Suprapubic skin (tissue), 4 donors: ENCODE measurements at regions not wholly inside any gene's neighbourhood (a gene's known extent, or its start where the extent isn't known, plus 50 kb on each side); places are given as distances from the start of the nearest gene placed in this dataset.

ENCODE experiments used
- POLR2A ChIP-seq, 2 donors: fragments of 450-650 bp; IDR thresholded peaks; one replicate each; pipeline ENCODE4 v1.6.1; 2017; ENCODE audit warnings: antibody characterized with exemption in 2 of 2, mild to moderate bottlenecking in 2 of 2, moderate library complexity in 2 of 2
- POLR2AphosphoS5 ChIP-seq, 3 donors: sonication (generic); formaldehyde crosslinking; IDR thresholded peaks; one replicate each; pipeline ENCODE4 v1.6.1; 2017; ENCODE audit warnings: antibody characterized with exemption in 3 of 3
- TF ChIP-seq, protein P1 (sequence below), 2 donors: fragments of 200-600 bp in 1 of 2; fragments of 450-650 bp in 1 of 2; sonication (generic) in 1 of 2; IDR thresholded peaks; one replicate each; pipeline ENCODE4 v1.5.1; 2016 to 2019; ENCODE audit warnings: antibody characterized with exemption in 2 of 2, mild to moderate bottlenecking in 1 of 2, moderate library complexity in 1 of 2

DNA sequence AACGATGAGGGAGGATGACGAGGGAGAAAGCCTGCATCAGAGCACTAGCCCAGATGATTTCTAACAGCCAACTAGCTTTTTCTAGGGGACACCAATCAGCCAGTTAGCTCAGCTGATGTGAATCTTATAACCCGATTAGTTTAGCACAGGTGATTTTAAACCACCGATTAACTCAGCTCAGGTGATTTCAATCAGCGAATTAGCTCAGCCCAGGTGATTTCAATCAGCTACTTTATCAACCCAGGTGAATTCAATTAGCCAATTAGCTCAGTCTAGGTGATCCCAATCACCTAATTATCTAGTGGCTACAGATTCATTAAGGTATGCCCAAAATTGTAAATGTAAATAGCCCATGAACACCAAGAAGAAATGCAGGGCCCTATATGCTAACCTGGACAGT is 146.9 kb downstream of the ZNF486 start:
- TF ChIP-seq, protein P1, sequence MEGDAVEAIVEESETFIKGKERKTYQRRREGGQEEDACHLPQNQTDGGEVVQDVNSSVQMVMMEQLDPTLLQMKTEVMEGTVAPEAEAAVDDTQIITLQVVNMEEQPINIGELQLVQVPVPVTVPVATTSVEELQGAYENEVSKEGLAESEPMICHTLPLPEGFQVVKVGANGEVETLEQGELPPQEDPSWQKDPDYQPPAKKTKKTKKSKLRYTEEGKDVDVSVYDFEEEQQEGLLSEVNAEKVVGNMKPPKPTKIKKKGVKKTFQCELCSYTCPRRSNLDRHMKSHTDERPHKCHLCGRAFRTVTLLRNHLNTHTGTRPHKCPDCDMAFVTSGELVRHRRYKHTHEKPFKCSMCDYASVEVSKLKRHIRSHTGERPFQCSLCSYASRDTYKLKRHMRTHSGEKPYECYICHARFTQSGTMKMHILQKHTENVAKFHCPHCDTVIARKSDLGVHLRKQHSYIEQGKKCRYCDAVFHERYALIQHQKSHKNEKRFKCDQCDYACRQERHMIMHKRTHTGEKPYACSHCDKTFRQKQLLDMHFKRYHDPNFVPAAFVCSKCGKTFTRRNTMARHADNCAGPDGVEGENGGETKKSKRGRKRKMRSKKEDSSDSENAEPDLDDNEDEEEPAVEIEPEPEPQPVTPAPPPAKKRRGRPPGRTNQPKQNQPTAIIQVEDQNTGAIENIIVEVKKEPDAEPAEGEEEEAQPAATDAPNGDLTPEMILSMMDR (IDR thresholded peaks at IDR 0.05): no peak
- no peak for TF ChIP-seq POLR2A (IDR thresholded peaks at IDR 0.05)
- TF ChIP-seq POLR2AphosphoS5 (IDR thresholded peaks at IDR 0.05): no peak
